GM21367 (cell line): ENCODE measurements at regions not wholly inside any gene's neighbourhood (a gene's known extent, or its start where the extent isn't known, plus 50 kb on each side); places are given as distances from the start of the nearest gene placed in this dataset.
"Not testable (repeated sequence)": the region's sequence is repeated elsewhere in the genome, so short reads cannot be mapped to it uniquely, and the experiment has no call there.

ENCODE experiments used
- ATAC-seq: cut with Tn5 transposase; IDR thresholded peaks from one replicate; pipeline ENCODE4 v1.9.1; 2021; ENCODE audit not compliant: unreplicated experiment

- ATAC-seq, result no peak
Observed at GRCh38 chr14:24744641-24745040, 110.7 kb upstream of the GZMB start.

GRCh38 chr14:24741871-24742270, 107.9 kb upstream of the GZMB start:
- no peak for ATAC-seq

- ATAC-seq, result no peak
Observed at GRCh38 chr14:24735984-24736630, 102.1 kb upstream of the GZMB start.

- ATAC-seq, result no peak
Observed at GRCh38 chr14:24734917-24735500, 101.0 kb upstream of the GZMB start.

- no peak for ATAC-seq
Observed at GRCh38 chr14:24726480-24726879, 92.5 kb upstream of the GZMB start.

- ATAC-seq, result no peak
Observed at GRCh38 chr14:24725311-24725710, 91.3 kb upstream of the GZMB start.

GRCh38 chr14:24721775-24722174, 87.8 kb upstream of the GZMB start:
- no peak for ATAC-seq

- ATAC-seq, result no peak
Observed at GRCh38 chr14:24715239-24715638, 81.2 kb upstream of the GZMB start.

- ATAC-seq, result no peak
Observed at GRCh38 chr14:24713404-24713803, 79.4 kb upstream of the GZMB start.

GRCh38 chr14:24712909-24713308, 78.9 kb upstream of the GZMB start:
- no peak for ATAC-seq

GRCh38 chr14:24712374-24712773, 78.4 kb upstream of the GZMB start:
- ATAC-seq, result no peak

- no peak for ATAC-seq
Observed at GRCh38 chr14:24710403-24711112, 76.6 kb upstream of the GZMB start.

GRCh38 chr14:24708684-24709083, 74.7 kb upstream of the GZMB start:
- no peak for ATAC-seq

GRCh38 chr14:24706351-24706750, 72.4 kb upstream of the GZMB start:
- ATAC-seq, result no peak

- peak; percentile 83 for ATAC-seq
Observed at GRCh38 chr14:24705840-24706239, 71.8 kb upstream of the GZMB start.

- ATAC-seq, result no peak
Observed at GRCh38 chr14:24701062-24701461, 67.1 kb upstream of the GZMB start.

- ATAC-seq, result no peak
Observed at GRCh38 chr14:24700511-24700910, 66.5 kb upstream of the GZMB start.

- peak; percentile 46 for ATAC-seq
Observed at GRCh38 chr14:24699052-24699451, 65.1 kb upstream of the GZMB start.

- ATAC-seq, result not testable (repeated sequence)
Observed at GRCh38 chr14:24696280-24696920, 62.4 kb upstream of the GZMB start.

GRCh38 chr14:24695265-24696241, 61.6 kb upstream of the GZMB start:
- peak; percentile 67 for ATAC-seq

- ATAC-seq, result no peak
Observed at GRCh38 chr14:24694680-24695079, 60.7 kb upstream of the GZMB start.
